Ishikawa (cell line): ENCODE measurements at regions not wholly inside any gene's neighbourhood (a gene's known extent, or its start where the extent isn't known, plus 50 kb on each side); places are given as distances from the start of the nearest gene placed in this dataset.

Source experiments
- CEBPB ChIP-seq: IDR thresholded peaks from 2 replicates; pipeline ENCODE4 v1.6.1; 2012
- CREB1 ChIP-seq: IDR thresholded peaks from 2 replicates; pipeline ENCODE4 v1.6.1; 2012; ENCODE audit warnings: low read depth
- EGR1 ChIP-seq: IDR thresholded peaks from 2 replicates; pipeline ENCODE4 v1.6.1; 2012
- EP300 ChIP-seq: IDR thresholded peaks from 2 replicates; pipeline ENCODE4 v1.6.1; 2012; ENCODE audit warnings: borderline replicate concordance
- FOXM1 ChIP-seq: IDR thresholded peaks from 2 replicates; pipeline ENCODE4 v1.6.1; 2012; ENCODE audit warnings: low read depth, borderline replicate concordance
- NFIC ChIP-seq: IDR thresholded peaks from 2 replicates; pipeline ENCODE4 v1.6.1; 2012
- RAD21 ChIP-seq: IDR thresholded peaks from 2 replicates; pipeline ENCODE4 v1.6.1; 2012; ENCODE audit warnings: low read depth
- REST ChIP-seq: IDR thresholded peaks from 2 replicates; pipeline ENCODE4 v1.6.1; 2012; ENCODE audit warnings: low read depth, mild to moderate bottlenecking
- TAF1 ChIP-seq: IDR thresholded peaks from 2 replicates; pipeline ENCODE4 v1.6.1; 2012; ENCODE audit warnings: low read depth, mild to moderate bottlenecking
- TCF12 ChIP-seq: IDR thresholded peaks from 2 replicates; pipeline ENCODE4 v1.6.1; 2012; ENCODE audit warnings: low read depth
- TEAD4 ChIP-seq: IDR thresholded peaks from 2 replicates; pipeline ENCODE4 v1.6.1; 2012
- YY1 ChIP-seq: IDR thresholded peaks from 2 replicates; pipeline ENCODE4 v1.6.1; 2012; ENCODE audit warnings: low read depth
- ZBTB7A ChIP-seq: IDR thresholded peaks from 2 replicates; pipeline ENCODE4 v1.6.1; 2012; ENCODE audit warnings: low read depth
- TF ChIP-seq, protein P1 (sequence below): IDR thresholded peaks from 2 replicates; pipeline ENCODE4 v1.6.1; 2012
- TF ChIP-seq, protein P2 (sequence below): IDR thresholded peaks from 2 replicates; pipeline ENCODE4 v1.6.1; 2012

DNA sequence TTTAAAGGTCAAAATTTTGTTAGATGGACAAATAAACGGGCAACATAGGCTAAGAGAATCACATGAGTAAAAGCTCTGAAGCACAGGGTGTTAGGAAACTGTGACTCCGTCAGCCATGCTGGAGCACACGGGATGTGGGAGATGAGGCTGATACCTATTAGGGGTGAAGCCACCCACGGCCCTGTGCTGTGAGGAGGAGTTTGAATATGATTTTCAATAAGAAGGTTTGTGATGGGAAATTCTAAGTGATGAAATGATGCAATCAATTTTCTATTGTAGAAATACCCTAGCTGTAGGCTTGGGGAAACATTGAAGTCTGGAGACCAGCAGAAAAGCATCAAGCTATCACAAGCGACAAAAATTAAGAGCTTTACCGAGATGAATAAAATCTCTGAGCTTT, 431.3 kb downstream of the CMPK2 start:
- TF ChIP-seq FOXM1 (no peak), REST (no peak), YY1 (no peak), RAD21 (no peak), CREB1 (no peak), TCF12 (no peak), ZBTB7A (no peak), NFIC (no peak), EP300 (no peak), CEBPB (no peak)
- TF ChIP-seq, protein P1, sequence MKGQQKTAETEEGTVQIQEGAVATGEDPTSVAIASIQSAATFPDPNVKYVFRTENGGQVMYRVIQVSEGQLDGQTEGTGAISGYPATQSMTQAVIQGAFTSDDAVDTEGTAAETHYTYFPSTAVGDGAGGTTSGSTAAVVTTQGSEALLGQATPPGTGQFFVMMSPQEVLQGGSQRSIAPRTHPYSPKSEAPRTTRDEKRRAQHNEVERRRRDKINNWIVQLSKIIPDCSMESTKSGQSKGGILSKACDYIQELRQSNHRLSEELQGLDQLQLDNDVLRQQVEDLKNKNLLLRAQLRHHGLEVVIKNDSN, result no peak

- no peak for TF ChIP-seq TEAD4
- no peak for TF ChIP-seq EGR1
- no peak for TF ChIP-seq TAF1
- no peak for TF ChIP-seq YY1
- no peak for TF ChIP-seq NFIC
- TF ChIP-seq ZBTB7A, result no peak
- no peak for TF ChIP-seq CREB1
- TF ChIP-seq, protein P2, sequence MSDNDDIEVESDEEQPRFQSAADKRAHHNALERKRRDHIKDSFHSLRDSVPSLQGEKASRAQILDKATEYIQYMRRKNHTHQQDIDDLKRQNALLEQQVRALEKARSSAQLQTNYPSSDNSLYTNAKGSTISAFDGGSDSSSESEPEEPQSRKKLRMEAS, result no peak
- TF ChIP-seq, protein P1, result no peak
- no peak for TF ChIP-seq CEBPB
- no peak for TF ChIP-seq FOXM1
- TF ChIP-seq TCF12, result no peak
- TF ChIP-seq RAD21, result no peak
- no peak for TF ChIP-seq EP300
- no peak for TF ChIP-seq REST
These were observed 423.9 kb downstream of the CMPK2 start for GRCh38 chr2:6441800-6442199.

GRCh38 chr2:6442252-6442985, 423.3 kb downstream of the CMPK2 start:
- TF ChIP-seq TCF12 (no peak), CREB1 (no peak), YY1 (no peak), EGR1 (no peak), NFIC (no peak), TAF1 (no peak), TEAD4 (no peak), CEBPB (no peak), REST (no peak), RAD21 (no peak), FOXM1 (no peak), ZBTB7A (no peak), EP300 (no peak)
- TF ChIP-seq, protein P2, result no peak
- TF ChIP-seq, protein P1, result no peak
